ENCODE measurements at regions not wholly inside any gene's neighbourhood (a gene's known extent, or its start where the extent isn't known, plus 50 kb on each side); places are given as distances from the start of the nearest gene placed in this dataset.

DNA sequence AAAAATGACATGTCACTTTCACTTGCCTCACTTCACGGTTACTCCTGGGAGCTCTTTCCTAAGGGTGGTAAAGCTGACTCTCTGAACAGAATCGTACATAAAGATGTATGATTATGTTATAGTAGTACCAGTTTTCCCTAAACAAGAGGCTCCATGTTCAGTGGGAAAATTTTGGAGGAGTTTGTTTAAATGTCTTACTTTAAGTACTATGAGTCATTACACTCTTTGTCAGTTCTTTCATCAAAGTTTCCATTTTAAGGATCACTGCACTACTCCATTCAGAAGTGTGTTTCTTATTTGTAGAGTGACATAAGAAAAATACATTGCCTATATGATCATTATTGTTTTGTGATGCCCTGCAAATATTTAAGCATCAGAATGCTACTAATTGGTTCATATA lies 121.1 kb upstream of the FIGN start:
- Histone ChIP-seq H3K4me2 (ENCODE audit: low read depth, low read length, poor library complexity, severe bottlenecking) (no peak overlapping the region), H3K36me3 (ENCODE audit: insufficient read depth, low read length) (no peaks in the 10 kb centered on the region), H3K4me1 (ENCODE audit: low read length) (no peaks in the 10 kb centered on the region), H4K20me1 (ENCODE audit: insufficient read depth, low read depth, low read length) (no peaks in the 10 kb centered on the region), H3K9me3 (ENCODE audit: low read length) (peaks cover 8% of the 10 kb centered on the region), H3K27me3 (ENCODE audit: low read length) (no peaks in the 10 kb centered on the region), H3K9ac (ENCODE audit: low read length) (no peak overlapping the region), H3K4me3 (ENCODE audit: low read length) (no peak overlapping the region), H2AFZ (ENCODE audit: low read length) (no peak overlapping the region), H3K9me2 (replicated peaks; ENCODE audit: insufficient read depth, low read length) (no peaks in the 10 kb centered on the region; the same call in 1 of the 2 replicates), H3K27ac (ENCODE audit: low read length) (no peak overlapping the region), H3K79me2 (ENCODE audit: low read length) (no peaks in the 10 kb centered on the region)
- DNase-seq: no peak

DNA sequence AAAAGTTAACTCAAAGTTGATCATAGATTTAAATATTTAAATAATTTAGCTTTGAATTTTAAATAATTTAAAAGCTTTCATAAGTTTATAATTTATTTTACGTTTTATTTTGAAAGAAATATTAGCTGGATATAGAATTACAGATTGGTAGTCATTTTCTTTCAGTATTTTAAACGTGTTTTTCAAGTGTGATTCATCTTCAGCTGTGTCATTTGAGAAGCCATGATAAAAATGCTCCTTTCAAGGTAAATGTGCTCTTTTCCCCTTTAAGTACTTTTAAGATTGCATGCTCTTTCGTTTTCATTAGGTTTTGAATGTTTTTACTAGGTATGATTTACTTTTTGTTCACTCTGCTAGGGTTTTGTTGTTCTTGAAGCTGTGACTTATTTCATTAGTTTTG lies 116.8 kb upstream of the FIGN start:
- Histone ChIP-seq H3K9ac (ENCODE audit: low read length) (no peak overlapping the region), H2AFZ (ENCODE audit: low read length) (no peak overlapping the region), H3K4me1 (ENCODE audit: low read length) (no peaks in the 10 kb centered on the region), H3K36me3 (ENCODE audit: insufficient read depth, low read length) (no peaks in the 10 kb centered on the region), H4K20me1 (ENCODE audit: insufficient read depth, low read depth, low read length) (no peaks in the 10 kb centered on the region), H3K9me3 (ENCODE audit: low read length) (peaks cover 17% of the 10 kb centered on the region), H3K79me2 (ENCODE audit: low read length) (no peaks in the 10 kb centered on the region), H3K4me2 (ENCODE audit: low read depth, low read length, poor library complexity, severe bottlenecking) (no peak overlapping the region), H3K27me3 (ENCODE audit: low read length) (no peaks in the 10 kb centered on the region), H3K4me3 (ENCODE audit: low read length) (no peak overlapping the region), H3K9me2 (replicated peaks; ENCODE audit: insufficient read depth, low read length) (no peaks in the 10 kb centered on the region; the same call in 1 of the 2 replicates), H3K27ac (ENCODE audit: low read length) (no peak overlapping the region)
- DNase-seq: no peak

DNA sequence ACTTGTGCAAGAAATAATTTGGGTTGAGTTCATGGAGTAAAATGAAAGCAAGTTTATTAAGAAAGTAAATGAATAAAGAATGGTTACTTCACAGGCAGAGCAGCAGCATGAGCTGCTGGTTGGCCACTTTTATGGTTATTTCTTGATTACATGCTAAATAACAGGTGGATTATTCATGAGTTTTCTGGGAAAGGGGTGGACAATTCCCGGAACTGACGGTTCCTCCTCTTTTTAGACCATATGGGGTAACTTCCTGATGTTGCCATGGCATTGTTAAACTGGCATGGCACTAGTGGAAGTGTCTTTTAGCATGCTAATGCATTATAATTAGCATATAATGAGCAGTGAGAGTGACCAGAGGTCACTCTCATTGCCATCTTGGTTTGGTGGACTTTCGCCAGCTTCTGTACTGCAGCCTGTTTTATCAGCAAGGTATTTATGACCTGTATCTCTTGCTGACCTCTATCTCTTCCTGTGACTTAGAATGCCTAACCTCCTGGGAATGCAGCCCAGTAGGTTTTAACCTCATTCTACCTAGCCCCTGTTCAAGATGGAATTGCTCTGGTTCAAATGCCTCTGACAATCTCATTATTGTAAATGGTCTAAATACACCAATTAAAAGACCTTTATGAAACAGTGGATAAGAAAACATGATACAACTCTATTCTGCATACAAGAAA lies 114.1 kb upstream of the FIGN start:
- Histone ChIP-seq H3K4me2 (ENCODE audit: low read depth, low read length, poor library complexity, severe bottlenecking) (no peak overlapping the region), H3K4me1 (ENCODE audit: low read length) (no peaks in the 10 kb centered on the region), H4K20me1 (ENCODE audit: insufficient read depth, low read depth, low read length) (no peaks in the 10 kb centered on the region), H3K9ac (ENCODE audit: low read length) (no peak overlapping the region), H3K36me3 (ENCODE audit: insufficient read depth, low read length) (no peaks in the 10 kb centered on the region), H3K9me3 (ENCODE audit: low read length) (peaks cover 10% of the 10 kb centered on the region; the same call in 1 of the 2 replicates), H3K4me3 (ENCODE audit: low read length) (no peak overlapping the region), H3K79me2 (ENCODE audit: low read length) (no peaks in the 10 kb centered on the region), H3K9me2 (replicated peaks; ENCODE audit: insufficient read depth, low read length) (no peaks in the 10 kb centered on the region; the same call in 1 of the 2 replicates), H3K27me3 (ENCODE audit: low read length) (no peaks in the 10 kb centered on the region), H2AFZ (ENCODE audit: low read length) (no peak overlapping the region), H3K27ac (ENCODE audit: low read length) (no peak overlapping the region)
- DNase-seq: no peak

DNA sequence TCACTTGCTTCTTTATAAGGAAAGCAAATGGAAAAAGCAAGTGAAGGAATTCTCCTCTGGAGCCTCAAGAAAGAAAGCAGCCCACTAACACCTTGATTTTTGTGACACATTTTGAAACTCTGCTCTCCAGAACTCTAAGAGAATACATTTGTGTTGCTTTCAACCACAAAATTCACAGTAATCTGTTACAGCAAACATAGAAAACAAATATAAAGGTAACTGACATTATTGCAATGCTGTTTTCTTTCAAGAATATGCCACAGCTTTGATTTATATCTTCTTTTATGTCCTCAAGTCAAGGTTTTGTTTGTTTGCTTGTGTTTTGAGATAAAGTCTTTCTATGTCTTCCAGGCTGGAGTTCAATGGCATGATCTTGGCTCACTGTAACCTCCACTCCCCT lies 103.1 kb upstream of the FIGN start:
- Histone ChIP-seq H3K4me1 (ENCODE audit: low read length) (no peaks in the 10 kb centered on the region), H3K36me3 (ENCODE audit: insufficient read depth, low read length) (no peaks in the 10 kb centered on the region), H3K4me3 (ENCODE audit: low read length) (no peak overlapping the region), H3K79me2 (ENCODE audit: low read length) (no peaks in the 10 kb centered on the region), H3K9me2 (replicated peaks; ENCODE audit: insufficient read depth, low read length) (no peaks in the 10 kb centered on the region), H3K27me3 (ENCODE audit: low read length) (no peaks in the 10 kb centered on the region), H3K4me2 (ENCODE audit: low read depth, low read length, poor library complexity, severe bottlenecking) (no peak overlapping the region), H4K20me1 (ENCODE audit: insufficient read depth, low read depth, low read length) (no peaks in the 10 kb centered on the region), H3K9me3 (ENCODE audit: low read length) (peaks cover 8% of the 10 kb centered on the region), H3K27ac (ENCODE audit: low read length) (no peak overlapping the region), H3K9ac (ENCODE audit: low read length) (no peak overlapping the region), H2AFZ (ENCODE audit: low read length) (no peak overlapping the region)
- DNase-seq: no peak

DNA sequence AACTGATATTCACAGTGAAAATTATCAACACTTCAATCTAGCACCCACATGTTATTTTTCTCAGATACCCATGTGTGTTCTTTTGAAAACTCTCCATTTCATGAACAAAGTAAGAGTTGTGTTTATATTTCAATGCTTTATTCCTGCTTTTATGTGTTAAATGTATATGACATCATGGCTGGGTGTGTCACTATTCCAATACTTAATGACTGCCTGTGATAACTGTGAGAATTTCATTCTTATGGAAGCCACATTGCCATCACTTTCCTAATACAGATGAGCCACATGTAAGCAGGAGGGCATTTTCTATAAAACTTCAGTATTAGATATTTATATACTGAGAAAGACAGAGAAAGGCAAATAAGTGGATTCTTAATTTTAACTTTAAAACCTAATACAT lies 100.4 kb upstream of the FIGN start:
- Histone ChIP-seq H3K9me3 (ENCODE audit: low read length) (peaks cover 10% of the 10 kb centered on the region), H3K9me2 (replicated peaks; ENCODE audit: insufficient read depth, low read length) (no peaks in the 10 kb centered on the region), H3K9ac (ENCODE audit: low read length) (no peak overlapping the region), H3K36me3 (ENCODE audit: insufficient read depth, low read length) (no peaks in the 10 kb centered on the region), H4K20me1 (ENCODE audit: insufficient read depth, low read depth, low read length) (no peaks in the 10 kb centered on the region), H3K27ac (ENCODE audit: low read length) (no peak overlapping the region), H3K4me2 (ENCODE audit: low read depth, low read length, poor library complexity, severe bottlenecking) (no peak overlapping the region), H3K27me3 (ENCODE audit: low read length) (no peaks in the 10 kb centered on the region), H2AFZ (ENCODE audit: low read length) (no peak overlapping the region), H3K4me1 (ENCODE audit: low read length) (no peaks in the 10 kb centered on the region), H3K4me3 (ENCODE audit: low read length) (no peak overlapping the region), H3K79me2 (ENCODE audit: low read length) (no peaks in the 10 kb centered on the region)
- no peak for DNase-seq

DNA sequence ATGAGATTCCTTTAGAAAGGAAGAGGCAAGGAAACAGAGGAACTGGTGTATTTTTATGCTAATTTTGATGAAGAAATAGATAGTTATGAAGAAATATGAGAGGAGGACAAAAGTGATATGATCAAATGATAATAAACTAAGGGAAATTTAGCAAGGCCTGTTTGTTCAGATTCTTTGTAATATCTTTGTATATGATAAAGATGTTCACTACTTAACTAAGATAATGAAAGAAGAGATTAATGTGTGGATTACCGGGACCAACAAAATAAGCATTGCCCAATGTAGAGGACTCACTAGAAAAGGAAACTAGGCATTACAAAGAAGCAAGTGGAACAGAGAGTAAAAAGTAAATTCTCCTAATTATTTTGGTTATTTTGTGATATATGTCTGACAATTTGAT lies 99.0 kb upstream of the FIGN start:
- H4K20me1 ChIP-seq (ENCODE audit: insufficient read depth, low read depth, low read length): no peaks in the 10 kb centered on the region
- no peak for DNase-seq
- no peak overlapping the region for H3K27ac ChIP-seq (ENCODE audit: low read length)
- no peaks in the 10 kb centered on the region for H3K36me3 ChIP-seq (ENCODE audit: insufficient read depth, low read length)
- no peak overlapping the region for H3K4me3 ChIP-seq (ENCODE audit: low read length)
- no peaks in the 10 kb centered on the region for H3K27me3 ChIP-seq (ENCODE audit: low read length)
- H3K4me1 ChIP-seq (ENCODE audit: low read length): no peaks in the 10 kb centered on the region
- H3K9me2 ChIP-seq (replicated peaks; ENCODE audit: insufficient read depth, low read length): no peaks in the 10 kb centered on the region
- peaks cover 10% of the 10 kb centered on the region for H3K9me3 ChIP-seq (ENCODE audit: low read length)
- no peak overlapping the region for H2AFZ ChIP-seq (ENCODE audit: low read length)
- no peak overlapping the region for H3K9ac ChIP-seq (ENCODE audit: low read length)
- no peak overlapping the region for H3K4me2 ChIP-seq (ENCODE audit: low read depth, low read length, poor library complexity, severe bottlenecking)
- H3K79me2 ChIP-seq (ENCODE audit: low read length): no peaks in the 10 kb centered on the region

DNA sequence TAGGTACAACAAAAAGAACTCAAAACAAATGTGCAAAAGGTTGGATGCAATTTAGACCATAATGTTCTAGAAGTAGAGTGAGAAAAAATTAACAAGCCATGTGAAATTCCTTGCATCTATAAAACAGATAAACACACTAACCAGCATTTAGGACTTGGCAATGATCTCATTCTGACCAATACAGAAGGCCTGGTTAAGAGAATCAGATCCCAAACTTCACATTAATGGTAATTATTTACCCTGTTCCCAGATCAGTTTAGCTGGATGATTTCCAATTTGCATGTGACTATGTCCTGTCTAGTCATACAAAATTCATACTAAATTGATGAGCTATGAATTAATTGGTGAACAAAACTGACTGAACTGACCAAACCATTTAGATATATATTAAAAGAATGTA lies 98.4 kb upstream of the FIGN start:
- no peaks in the 10 kb centered on the region for H3K9me2 ChIP-seq (replicated peaks; ENCODE audit: insufficient read depth, low read length)
- peaks cover 10% of the 10 kb centered on the region for H3K9me3 ChIP-seq (ENCODE audit: low read length)
- H3K9ac ChIP-seq (ENCODE audit: low read length): no peak overlapping the region
- DNase-seq: no peak
- no peaks in the 10 kb centered on the region for H3K4me1 ChIP-seq (ENCODE audit: low read length)
- H3K36me3 ChIP-seq (ENCODE audit: insufficient read depth, low read length): no peaks in the 10 kb centered on the region
- H4K20me1 ChIP-seq (ENCODE audit: insufficient read depth, low read depth, low read length): no peaks in the 10 kb centered on the region
- H3K79me2 ChIP-seq (ENCODE audit: low read length): no peaks in the 10 kb centered on the region
- no peak overlapping the region for H2AFZ ChIP-seq (ENCODE audit: low read length)
- H3K27ac ChIP-seq (ENCODE audit: low read length): no peak overlapping the region
- H3K4me2 ChIP-seq (ENCODE audit: low read depth, low read length, poor library complexity, severe bottlenecking): no peak overlapping the region
- no peaks in the 10 kb centered on the region for H3K27me3 ChIP-seq (ENCODE audit: low read length)
- no peak overlapping the region for H3K4me3 ChIP-seq (ENCODE audit: low read length)

DNA sequence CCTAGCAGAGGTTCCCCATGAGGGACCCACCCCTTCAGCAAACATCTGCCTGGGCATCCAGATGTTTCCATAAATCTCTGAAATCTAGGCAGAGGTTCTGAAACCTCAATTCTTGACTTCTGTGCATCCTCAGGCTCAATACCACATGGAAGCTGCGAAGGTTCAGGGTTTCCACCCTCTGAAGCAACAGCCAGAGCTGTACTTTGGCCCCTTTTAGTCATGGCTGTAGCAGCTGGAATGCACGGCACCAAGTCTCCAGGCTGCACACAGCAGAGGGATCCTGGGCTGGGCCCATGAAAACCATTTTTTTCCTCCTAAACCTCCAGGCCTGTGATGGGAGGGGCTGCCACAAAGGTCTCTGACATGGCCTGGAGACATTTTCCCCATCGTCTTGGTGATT lies 93.0 kb upstream of the FIGN start:
- Histone ChIP-seq H3K4me3 (ENCODE audit: low read length) (no peak overlapping the region), H3K9me3 (ENCODE audit: low read length) (peaks cover 6% of the 10 kb centered on the region; the same call in 1 of the 2 replicates), H3K9ac (ENCODE audit: low read length) (no peak overlapping the region), H3K4me1 (ENCODE audit: low read length) (no peaks in the 10 kb centered on the region), H4K20me1 (ENCODE audit: insufficient read depth, low read depth, low read length) (no peaks in the 10 kb centered on the region), H3K79me2 (ENCODE audit: low read length) (no peaks in the 10 kb centered on the region), H3K9me2 (replicated peaks; ENCODE audit: insufficient read depth, low read length) (no peaks in the 10 kb centered on the region), H3K36me3 (ENCODE audit: insufficient read depth, low read length) (no peaks in the 10 kb centered on the region), H3K4me2 (ENCODE audit: low read depth, low read length, poor library complexity, severe bottlenecking) (no peak overlapping the region), H3K27ac (ENCODE audit: low read length) (no peak overlapping the region), H3K27me3 (ENCODE audit: low read length) (no peaks in the 10 kb centered on the region), H2AFZ (ENCODE audit: low read length) (no peak overlapping the region)
- no peak for DNase-seq

Measured in Karpas-422 (cell line).